A673 (cell line): ENCODE measurements at regions not wholly inside any gene's neighbourhood (a gene's known extent, or its start where the extent isn't known, plus 50 kb on each side); places are given as distances from the start of the nearest gene placed in this dataset.

ENCODE experiments used
- EZH2 ChIP-seq: fragments of 200-600 bp; sonication (generic); IDR thresholded peaks from 2 replicates; pipeline ENCODE4 v1.6.1; 2017; ENCODE audit warnings: borderline replicate concordance, low read depth, mild to moderate bottlenecking, mixed read lengths, antibody characterized with exemption, low read length; ENCODE audit not compliant: poor library complexity, severe bottlenecking
- TF ChIP-seq, protein P1 (sequence below): fragments of 300-800, 200-600 bp; sonication (generic); conservative IDR thresholded peaks from 2 replicates; pipeline ENCODE4 v1.5.1; 2017; ENCODE audit warnings: low read depth, mild to moderate bottlenecking, antibody characterized with exemption, low read length, moderate library complexity, mixed read lengths

DNA sequence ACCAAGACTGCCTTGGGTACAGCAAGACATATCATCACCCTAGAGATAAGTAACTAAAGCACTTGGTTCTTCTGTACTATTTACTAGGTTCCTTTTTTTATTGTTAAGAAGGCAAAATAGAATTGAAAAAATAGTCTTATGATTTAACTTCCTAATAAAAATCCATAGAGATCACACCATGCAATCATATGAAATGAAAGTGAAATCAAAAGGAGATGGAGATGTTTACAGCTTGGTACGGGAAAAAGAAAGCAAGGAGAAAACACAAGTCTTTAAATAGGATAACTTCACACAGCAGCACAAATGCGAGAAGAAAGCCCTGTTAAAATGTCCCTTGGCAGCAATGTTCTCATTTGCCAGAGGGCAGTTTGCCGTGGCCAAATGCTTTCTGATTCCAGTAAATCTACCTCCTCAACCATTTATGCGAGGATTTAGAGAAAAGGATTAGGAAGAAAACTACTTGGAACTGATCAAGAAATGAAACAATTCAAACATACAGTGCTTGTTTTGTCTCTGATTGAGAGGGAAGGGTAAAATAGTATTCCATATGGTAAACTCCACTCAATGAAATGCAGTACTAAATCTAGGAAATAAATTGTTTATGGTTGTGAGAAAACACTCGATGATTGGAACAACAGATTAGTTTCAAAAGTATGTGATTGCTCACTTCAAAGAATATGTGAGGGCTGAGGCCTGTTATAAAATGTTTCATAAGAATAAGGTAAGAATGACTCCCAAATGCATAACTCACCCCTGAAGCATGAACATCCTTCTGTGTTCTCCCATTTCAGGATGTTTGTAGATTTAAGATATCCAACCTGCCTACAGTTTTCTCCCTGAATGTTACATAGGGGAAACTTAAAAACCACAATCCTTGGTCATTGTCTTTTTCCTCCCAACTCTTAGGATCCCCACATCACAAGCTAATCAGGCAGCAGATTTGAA lies 487.8 kb downstream of the DACH1 start:
- TF ChIP-seq, protein P1, sequence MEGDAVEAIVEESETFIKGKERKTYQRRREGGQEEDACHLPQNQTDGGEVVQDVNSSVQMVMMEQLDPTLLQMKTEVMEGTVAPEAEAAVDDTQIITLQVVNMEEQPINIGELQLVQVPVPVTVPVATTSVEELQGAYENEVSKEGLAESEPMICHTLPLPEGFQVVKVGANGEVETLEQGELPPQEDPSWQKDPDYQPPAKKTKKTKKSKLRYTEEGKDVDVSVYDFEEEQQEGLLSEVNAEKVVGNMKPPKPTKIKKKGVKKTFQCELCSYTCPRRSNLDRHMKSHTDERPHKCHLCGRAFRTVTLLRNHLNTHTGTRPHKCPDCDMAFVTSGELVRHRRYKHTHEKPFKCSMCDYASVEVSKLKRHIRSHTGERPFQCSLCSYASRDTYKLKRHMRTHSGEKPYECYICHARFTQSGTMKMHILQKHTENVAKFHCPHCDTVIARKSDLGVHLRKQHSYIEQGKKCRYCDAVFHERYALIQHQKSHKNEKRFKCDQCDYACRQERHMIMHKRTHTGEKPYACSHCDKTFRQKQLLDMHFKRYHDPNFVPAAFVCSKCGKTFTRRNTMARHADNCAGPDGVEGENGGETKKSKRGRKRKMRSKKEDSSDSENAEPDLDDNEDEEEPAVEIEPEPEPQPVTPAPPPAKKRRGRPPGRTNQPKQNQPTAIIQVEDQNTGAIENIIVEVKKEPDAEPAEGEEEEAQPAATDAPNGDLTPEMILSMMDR = no peak
- TF ChIP-seq EZH2 = no peak
